HG03354 (cell line): ENCODE measurements at regions not wholly inside any gene's neighbourhood (a gene's known extent, or its start where the extent isn't known, plus 50 kb on each side); places are given as distances from the start of the nearest gene placed in this dataset.

Source experiments
- ATAC-seq: cut with Tn5 transposase; IDR thresholded peaks from one replicate; pipeline ENCODE4 v1.9.1; 2021; ENCODE audit warnings: mild to moderate bottlenecking; ENCODE audit not compliant: unreplicated experiment, poor library complexity, severe bottlenecking

GRCh38 chr18:72605376-72605775, 61.2 kb upstream of the CBLN2 start:
- no peak for ATAC-seq

- ATAC-seq: no peak
Observed at GRCh38 chr18:72601944-72602343, 57.8 kb upstream of the CBLN2 start.

GRCh38 chr18:72601481-72601880, 57.3 kb upstream of the CBLN2 start:
- ATAC-seq: no peak
